ENCODE measurements at regions not wholly inside any gene's neighbourhood (a gene's known extent, or its start where the extent isn't known, plus 50 kb on each side); places are given as distances from the start of the nearest gene placed in this dataset.
"Not testable (repeated sequence)": the region's sequence is repeated elsewhere in the genome, so short reads cannot be mapped to it uniquely, and the experiment has no call there.

DNA sequence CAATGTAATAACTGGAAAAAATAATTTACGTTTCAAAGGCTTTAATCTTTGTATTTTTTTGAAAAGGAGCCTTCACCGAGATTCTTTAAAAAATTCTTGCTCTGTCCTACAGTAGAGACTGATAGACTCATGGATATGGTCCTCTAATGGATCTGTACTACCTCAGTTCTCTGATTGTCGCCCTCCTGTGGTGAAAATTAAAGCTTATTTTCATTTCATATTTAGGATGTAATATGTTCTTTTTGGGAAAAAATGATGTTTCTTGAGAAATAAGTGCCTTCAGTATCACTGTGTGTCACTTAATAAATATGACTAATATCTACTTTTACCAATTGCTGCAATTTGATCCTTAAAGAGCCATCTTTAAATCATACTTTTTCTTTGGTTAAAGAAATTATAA, 4593.3 kb upstream of the OR11H1 start:
- DNase-seq; intact Hi-C loops (cut with DNase I): not testable (repeated sequence)

DNA sequence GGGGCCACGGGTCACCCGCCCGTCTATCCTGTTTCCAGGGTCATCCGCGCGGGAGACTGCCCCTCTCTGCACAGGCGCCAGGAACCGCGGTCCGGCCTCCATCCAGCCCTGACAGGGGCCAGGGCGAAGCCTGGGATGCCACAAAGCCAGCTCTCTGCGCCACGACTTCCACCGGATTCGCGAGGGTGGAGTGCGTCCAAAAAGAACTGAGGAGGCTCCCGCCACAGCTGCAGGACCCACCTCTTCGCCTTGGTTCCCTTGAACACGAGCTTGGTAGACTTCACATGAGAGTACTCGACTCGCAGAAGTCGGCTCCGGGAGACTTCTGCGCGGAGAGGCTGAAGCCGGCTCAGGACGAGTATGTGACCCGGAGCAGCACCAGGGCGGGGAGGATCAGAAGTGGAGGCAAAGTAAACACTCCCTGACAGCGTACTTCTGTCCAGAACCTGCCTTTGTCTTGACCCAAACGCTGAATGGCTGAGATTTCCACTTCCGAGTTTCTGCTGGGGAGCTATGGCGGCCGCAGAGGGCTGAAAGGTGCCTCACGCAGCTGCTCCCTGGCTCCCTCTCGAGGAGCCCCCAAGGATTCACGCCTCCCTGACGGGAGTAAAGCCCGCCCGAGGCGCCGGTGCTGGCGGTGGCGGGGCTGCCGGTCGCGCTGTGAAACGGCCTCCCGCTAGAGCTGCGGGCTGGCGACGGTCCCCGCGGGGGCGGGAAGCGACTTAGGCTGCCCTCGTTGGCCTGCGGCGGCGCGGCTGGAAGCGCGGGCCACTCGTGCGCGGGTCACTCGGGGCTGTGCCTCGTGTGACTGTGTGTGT, 4566.7 kb upstream of the OR11H1 start:
- DNase-seq = peak in 4 of 10 donors; percentile 9 to 86 (median 82)
- intact Hi-C loops (cut with DNase I) = no loop called here

DNA sequence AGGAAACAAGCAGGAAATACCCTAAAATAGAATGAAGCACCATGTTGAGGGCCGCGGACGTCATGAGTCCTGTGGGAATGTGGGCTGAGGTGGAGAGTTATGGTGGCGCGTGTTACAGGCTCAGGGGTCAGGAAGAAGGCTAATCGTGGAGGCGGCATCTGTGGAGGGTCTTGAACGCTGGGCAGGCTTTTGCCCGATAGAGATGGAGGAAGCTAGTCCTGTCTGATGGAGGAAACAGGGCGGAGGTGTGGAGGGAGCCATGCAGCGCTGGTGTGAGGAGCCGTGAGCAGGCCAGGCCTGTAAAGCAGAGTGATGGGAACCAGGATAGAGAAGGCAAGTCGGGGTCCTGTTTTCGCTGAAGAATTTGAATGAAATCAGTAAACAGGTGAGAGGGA, 4566.1 kb upstream of the OR11H1 start:
- intact Hi-C loops (cut with DNase I) = not testable (repeated sequence)
- peak in 3 of 10 donors; percentile 39 to 79 (median 52) for DNase-seq
